WTC11 (cell line): ENCODE measurements at regions not wholly inside any gene's neighbourhood (a gene's known extent, or its start where the extent isn't known, plus 50 kb on each side); places are given as distances from the start of the nearest gene placed in this dataset.

Experiments
- ATAC-seq: fragments of 200-7000 bp; cut with Tn5 transposase; 2 replicates; pipeline ENCODE4 v1.10.0; 2021; ENCODE audit warnings: mild to moderate bottlenecking, moderate library complexity
- CTCF ChIA-PET: fragments of 300-600 bp; sonication (Branson Sonifier 250); formaldehyde crosslinking; loops from one replicate; lab custom pipeline; 2021; ENCODE audit warnings: antibody characterized with exemption; lab: Charles Lee
- POLR2A ChIA-PET: fragments of 350-600 bp; sonication (Branson Sonifier 250); formaldehyde crosslinking; loops from one replicate; lab custom pipeline; 2021; ENCODE audit warnings: antibody characterized with exemption; lab: Charles Lee
- DNase-seq: peaks from one replicate; pipeline ENCODE4 v3.0.0; 2021; ENCODE audit warnings: low spot score
- H3K27ac Mint-ChIP-seq: 2 replicates; pipeline ENCODE4 v1.8.0; 2021; ENCODE audit warnings: mixed read lengths
- H3K27me3 Mint-ChIP-seq: 2 replicates; pipeline ENCODE4 v1.8.0; 2021; ENCODE audit warnings: low read depth, mild to moderate bottlenecking, moderate library complexity, mixed read lengths
- H3K36me3 Mint-ChIP-seq: 2 replicates; pipeline ENCODE4 v1.8.0; 2021; ENCODE audit warnings: mixed read lengths
- H3K4me1 Mint-ChIP-seq: 2 replicates; pipeline ENCODE4 v1.8.0; 2022; ENCODE audit warnings: mixed read lengths
- H3K4me3 Mint-ChIP-seq: 2 replicates; pipeline ENCODE4 v1.8.0; 2021; ENCODE audit warnings: mild to moderate bottlenecking, moderate library complexity, mixed read lengths
- H3K9me3 Mint-ChIP-seq: 2 replicates; pipeline ENCODE4 v1.8.0; 2021; ENCODE audit warnings: mixed read lengths
- AFF4 ChIP-seq: sonication (generic); formaldehyde crosslinking; IDR thresholded peaks from 2 replicates; pipeline ENCODE4 v1.8.1; 2023; ENCODE audit warnings: mild to moderate bottlenecking, missing genetic modification reagents, borderline replicate concordance
- ARID4B ChIP-seq: sonication (generic); formaldehyde crosslinking; IDR thresholded peaks from 2 replicates; pipeline ENCODE4 v1.8.0; 2023; ENCODE audit warnings: missing genetic modification reagents, mild to moderate bottlenecking, borderline replicate concordance
- ATF6 ChIP-seq: sonication (generic); formaldehyde crosslinking; IDR thresholded peaks from 2 replicates; pipeline ENCODE4 v1.8.1; 2023; ENCODE audit warnings: mild to moderate bottlenecking, missing genetic modification reagents
- CREB1 ChIP-seq: sonication (generic); formaldehyde crosslinking; IDR thresholded peaks from 2 replicates; pipeline ENCODE4 v1.8.0; 2023; ENCODE audit warnings: mild to moderate bottlenecking, missing genetic modification reagents
- E2F5 ChIP-seq: sonication (generic); formaldehyde crosslinking; IDR thresholded peaks from 2 replicates; pipeline ENCODE4 v1.8.1; 2022; ENCODE audit warnings: mild to moderate bottlenecking, moderate library complexity, missing genetic modification reagents
- ESRRA ChIP-seq: sonication (generic); formaldehyde crosslinking; IDR thresholded peaks from 2 replicates; pipeline ENCODE4 v1.8.1; 2022; ENCODE audit warnings: mild to moderate bottlenecking, missing genetic modification reagents, borderline replicate concordance
- FOXJ3 ChIP-seq: sonication (generic); formaldehyde crosslinking; IDR thresholded peaks from 2 replicates; pipeline ENCODE4 v1.9.0; 2021; ENCODE audit warnings: missing genetic modification reagents, mild to moderate bottlenecking, borderline replicate concordance
- GTF2I ChIP-seq: fragments of 250-450 bp; sonication (Bioruptor Pico); conservative IDR thresholded peaks from 2 replicates; pipeline ENCODE4 v1.4.0; 2021; ENCODE audit warnings: mild to moderate bottlenecking
- HMGA2 ChIP-seq: fragments of 250-450 bp; sonication (Bioruptor Pico); IDR thresholded peaks from 2 replicates; pipeline ENCODE4 v1.4.0; 2021; ENCODE audit warnings: mild to moderate bottlenecking, moderate library complexity
- IRF1 ChIP-seq: sonication (generic); formaldehyde crosslinking; IDR thresholded peaks from 2 replicates; pipeline ENCODE4 v1.8.0; 2023; ENCODE audit warnings: missing genetic modification reagents
- IRF2 ChIP-seq: sonication (generic); formaldehyde crosslinking; IDR thresholded peaks from 2 replicates; pipeline ENCODE4 v1.8.0; 2022; ENCODE audit warnings: low read depth, missing genetic modification reagents, borderline replicate concordance
- JAZF1 ChIP-seq: fragments of 250-450 bp; sonication (Bioruptor Pico); IDR thresholded peaks from 2 replicates; pipeline ENCODE4 v1.9.0; 2021; ENCODE audit warnings: moderate library complexity, mild to moderate bottlenecking, inconsistent platforms
- MAX ChIP-seq: sonication (generic); formaldehyde crosslinking; IDR thresholded peaks from 2 replicates; pipeline ENCODE4 v1.8.0; 2022; ENCODE audit warnings: mild to moderate bottlenecking, missing genetic modification reagents
- NFATC4 ChIP-seq: fragments of 250-450 bp; sonication (Bioruptor Pico); IDR thresholded peaks from 2 replicates; pipeline ENCODE4 v1.9.0; 2021; ENCODE audit warnings: mild to moderate bottlenecking
- NR3C1 ChIP-seq: sonication (generic); formaldehyde crosslinking; conservative IDR thresholded peaks from 2 replicates; pipeline ENCODE4 v1.8.1; 2023; ENCODE audit warnings: low read depth, mild to moderate bottlenecking, missing genetic modification reagents
- RORB ChIP-seq: fragments of 250-450 bp; sonication (Bioruptor Pico); IDR thresholded peaks from 2 replicates; pipeline ENCODE4 v1.9.0; 2021; ENCODE audit warnings: mild to moderate bottlenecking
- ZNF121 ChIP-seq: sonication (generic); formaldehyde crosslinking; IDR thresholded peaks from 2 replicates; pipeline ENCODE4 v1.8.0; 2023; ENCODE audit warnings: missing genetic modification reagents
- ZNF263 ChIP-seq: sonication (generic); formaldehyde crosslinking; IDR thresholded peaks from 2 replicates; pipeline ENCODE4 v1.8.1; 2022; ENCODE audit warnings: low read depth, mild to moderate bottlenecking, moderate library complexity, missing genetic modification reagents

GRCh38 chr3:107446706-107447105 lies 69.5 kb downstream of the CCDC54 start:
- Mint-ChIP-seq H3K9me3 (peaks cover 3% of the 10 kb centered on the region; the same call in 1 of the 2 replicates), H3K27ac (no peak overlapping the region)
- no peak for ATAC-seq

More at GRCh38 chr3:107446706-107447105, 69.5 kb downstream of the CCDC54 start:
- no peaks in the 10 kb centered on the region for H3K36me3 Mint-ChIP-seq
- no peak overlapping the region for H3K4me3 Mint-ChIP-seq
- POLR2A ChIA-PET, result no interaction called here
- CTCF ChIA-PET, result no interaction called here
- peaks cover 6% of the 10 kb centered on the region for H3K4me1 Mint-ChIP-seq
- TF ChIP-seq NR3C1 (CRISPR knock-in tag), result no peak
- no peak for TF ChIP-seq CREB1 (CRISPR knock-in tag)
- no peak for TF ChIP-seq ZNF121 (CRISPR knock-in tag)
- TF ChIP-seq ATF6, result no peak
- no peak for TF ChIP-seq AFF4 (CRISPR knock-in tag)
- no peak for TF ChIP-seq HMGA2
- TF ChIP-seq E2F5 (CRISPR knock-in tag), result no peak
- TF ChIP-seq ESRRA (CRISPR knock-in tag), result no peak
- TF ChIP-seq ARID4B (CRISPR knock-in tag), result no peak
- TF ChIP-seq MAX (CRISPR knock-in tag), result no peak
- TF ChIP-seq NFATC4 (CRISPR knock-in tag), result no peak
- no peak for TF ChIP-seq IRF2
- no peak for TF ChIP-seq FOXJ3 (CRISPR knock-in tag)
- TF ChIP-seq RORB (CRISPR knock-in tag), result no peak
- TF ChIP-seq IRF1 (CRISPR knock-in tag), result no peak
- TF ChIP-seq GTF2I (CRISPR knock-in tag), result no peak
- no peak for TF ChIP-seq JAZF1 (CRISPR knock-in tag)
- no peak for TF ChIP-seq ZNF263 (CRISPR knock-in tag)
- no peak for DNase-seq
- no peaks in the 10 kb centered on the region for H3K27me3 Mint-ChIP-seq
